GM12872 (cell line): ENCODE measurements at regions not wholly inside any gene's neighbourhood (a gene's known extent, or its start where the extent isn't known, plus 50 kb on each side); places are given as distances from the start of the nearest gene placed in this dataset.

Source experiments
- CTCF ChIP-seq: IDR thresholded peaks from 3 replicates; pipeline ENCODE4 v1.5.1; 2011; ENCODE audit warnings: low read depth, mild to moderate bottlenecking, low read length, moderate library complexity; ENCODE audit not compliant: insufficient read depth

- no peak for TF ChIP-seq CTCF
Measured at GRCh38 chr9:6078382-6079105, 63.1 kb upstream of the RANBP6 start.

- no peak for TF ChIP-seq CTCF
Measured at GRCh38 chr9:6076851-6077250, 61.4 kb upstream of the RANBP6 start.

- TF ChIP-seq CTCF: no peak
Measured at GRCh38 chr9:6073731-6074130, 58.3 kb upstream of the RANBP6 start.

- TF ChIP-seq CTCF: no peak
Measured at GRCh38 chr9:6072865-6073264, 57.4 kb upstream of the RANBP6 start.

- TF ChIP-seq CTCF: no peak
Measured at GRCh38 chr9:6072453-6072852, 57.0 kb upstream of the RANBP6 start.

- no peak for TF ChIP-seq CTCF
Measured at GRCh38 chr9:6068983-6069382, 53.6 kb upstream of the RANBP6 start.

- no peak for TF ChIP-seq CTCF
Measured at GRCh38 chr9:6067426-6067825, 52.0 kb upstream of the RANBP6 start.
